Neural cell (in vitro differentiated cells): ENCODE measurements at regions not wholly inside any gene's neighbourhood (a gene's known extent, or its start where the extent isn't known, plus 50 kb on each side); places are given as distances from the start of the nearest gene placed in this dataset.

ENCODE experiments used
- CTCF ChIP-seq: fragments of 450-650 bp; IDR thresholded peaks from 2 replicates; pipeline ENCODE4 v1.5.1; 2014; ENCODE audit warnings: antibody characterized with exemption, mild to moderate bottlenecking, moderate library complexity; ENCODE audit not compliant: poor library complexity, severe bottlenecking
- POLR2AphosphoS5 ChIP-seq: IDR thresholded peaks from 2 replicates; pipeline ENCODE4 v1.6.1; 2012

GRCh38 chrX:74195120-74195519 lies 108.9 kb upstream of the ZCCHC13 start:
- TF ChIP-seq POLR2AphosphoS5, result no peak
- no peak for TF ChIP-seq CTCF
